ENCODE measurements at regions not wholly inside any gene's neighbourhood (a gene's known extent, or its start where the extent isn't known, plus 50 kb on each side); places are given as distances from the start of the nearest gene placed in this dataset.

DNA sequence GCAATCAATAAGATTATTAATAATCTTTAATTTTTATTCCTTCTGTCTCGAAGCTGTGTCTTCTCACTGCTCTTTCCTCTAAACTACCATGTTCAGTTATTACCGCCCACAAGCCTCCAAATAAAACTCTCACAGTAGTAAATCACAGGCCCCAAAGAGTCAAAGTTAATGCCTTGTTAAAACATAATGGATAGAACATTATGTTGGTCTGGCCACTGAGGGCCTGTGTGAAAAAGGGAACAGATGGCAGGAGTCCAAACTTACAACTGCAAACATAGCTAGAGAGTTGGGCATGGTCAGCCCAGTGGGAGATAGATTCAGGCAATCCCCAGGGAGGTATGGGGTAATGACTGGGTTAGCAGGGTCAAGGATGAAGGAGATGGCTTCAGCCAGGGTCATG is 84.6 kb upstream of the TNIP3 start:
- Mint-ChIP-seq H3K36me3 (ENCODE audit: low read depth) (no peaks in the 10 kb centered on the region), H3K4me3 (no peak overlapping the region), H3K27me3 (ENCODE audit: low read depth) (no peaks in the 10 kb centered on the region), H3K4me1 (no peaks in the 10 kb centered on the region), H3K9me3 (no peaks in the 10 kb centered on the region), H3K27ac (ENCODE audit: unreplicated experiment) (no peak overlapping the region)
- no peak for TF ChIP-seq CTCF (conservative IDR thresholded peaks at IDR 0.05)
- no peak for DNase-seq (ENCODE audit: low read depth, low spot score)

- no peak overlapping the region for H3K27ac Mint-ChIP-seq (ENCODE audit: unreplicated experiment)
- no peaks in the 10 kb centered on the region for H3K9me3 Mint-ChIP-seq
- H3K4me1 Mint-ChIP-seq = no peaks in the 10 kb centered on the region
- no peak for TF ChIP-seq CTCF (conservative IDR thresholded peaks at IDR 0.05)
- no peak for DNase-seq (ENCODE audit: low read depth, low spot score)
- no peaks in the 10 kb centered on the region for H3K36me3 Mint-ChIP-seq (ENCODE audit: low read depth)
- no peak overlapping the region for H3K4me3 Mint-ChIP-seq
- no peaks in the 10 kb centered on the region for H3K27me3 Mint-ChIP-seq (ENCODE audit: low read depth)
Measured at GRCh38 chr4:121246698-121247097, 82.6 kb upstream of the TNIP3 start.

DNA sequence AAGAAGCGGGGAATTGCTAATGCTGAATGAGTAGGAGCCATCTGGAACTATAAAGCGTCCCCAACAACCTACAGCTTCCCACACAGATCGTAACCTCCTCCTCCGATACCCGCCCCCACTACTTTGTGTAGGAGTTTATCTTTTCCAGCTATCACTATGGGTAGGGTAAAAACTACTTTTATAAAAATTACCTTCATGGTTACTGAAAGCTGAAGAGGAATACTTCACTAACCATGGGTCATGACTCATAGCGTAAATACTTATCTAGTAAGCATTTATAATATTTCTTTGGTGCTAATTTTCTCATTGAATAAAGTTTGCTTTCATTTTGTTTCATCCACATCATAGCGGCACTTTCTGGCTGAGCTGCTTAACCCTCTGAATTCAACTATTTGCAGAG is 79.4 kb upstream of the TNIP3 start:
- TF ChIP-seq CTCF (conservative IDR thresholded peaks at IDR 0.05) = no peak
- H3K4me1 Mint-ChIP-seq = no peaks in the 10 kb centered on the region
- no peaks in the 10 kb centered on the region for H3K27me3 Mint-ChIP-seq (ENCODE audit: low read depth)

DNA sequence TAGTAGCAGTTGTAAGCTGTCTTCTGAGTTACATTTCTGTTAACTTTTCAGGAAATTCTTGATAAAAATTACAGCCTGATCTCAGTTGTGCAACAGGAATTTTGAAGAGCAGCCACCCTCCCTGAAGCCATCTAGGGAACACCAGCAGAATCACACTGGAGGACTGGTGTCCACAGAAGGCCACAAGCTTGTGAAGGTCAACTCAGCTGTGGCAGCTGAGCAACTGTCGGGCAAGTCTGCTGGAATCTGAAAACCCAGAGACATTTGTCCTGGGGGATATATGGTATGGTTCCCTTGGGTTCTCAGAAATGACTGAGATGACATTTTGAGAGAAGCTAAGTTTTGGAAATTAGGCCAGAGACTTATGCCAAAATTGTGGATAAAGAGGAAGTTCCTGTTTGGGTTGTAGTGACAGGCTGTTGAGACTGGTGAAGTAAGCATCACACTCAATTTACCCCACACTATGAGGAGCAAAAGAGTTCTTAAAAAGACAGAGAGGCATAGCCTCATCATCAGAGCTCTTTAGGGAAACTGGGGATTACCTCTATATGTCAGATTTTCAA is 78.1 kb upstream of the TNIP3 start:
- no peak overlapping the region for H3K27ac Mint-ChIP-seq (ENCODE audit: unreplicated experiment)
- peaks cover 3% of the 10 kb centered on the region for H3K9me3 Mint-ChIP-seq
- H3K4me3 Mint-ChIP-seq = no peak overlapping the region
- no peaks in the 10 kb centered on the region for H3K4me1 Mint-ChIP-seq
- H3K36me3 Mint-ChIP-seq (ENCODE audit: low read depth) = no peaks in the 10 kb centered on the region
- DNase-seq (ENCODE audit: low read depth, low spot score) = no peak
- H3K27me3 Mint-ChIP-seq (ENCODE audit: low read depth) = no peaks in the 10 kb centered on the region
- TF ChIP-seq CTCF (conservative IDR thresholded peaks at IDR 0.05) = no peak

More for the DNA sequence above, 79.4 kb upstream of the TNIP3 start:
- DNase-seq (ENCODE audit: low read depth, low spot score) = no peak
- H3K4me3 Mint-ChIP-seq = no peak overlapping the region
- no peaks in the 10 kb centered on the region for H3K9me3 Mint-ChIP-seq
- H3K36me3 Mint-ChIP-seq (ENCODE audit: low read depth) = no peaks in the 10 kb centered on the region
- no peak overlapping the region for H3K27ac Mint-ChIP-seq (ENCODE audit: unreplicated experiment)

DNA sequence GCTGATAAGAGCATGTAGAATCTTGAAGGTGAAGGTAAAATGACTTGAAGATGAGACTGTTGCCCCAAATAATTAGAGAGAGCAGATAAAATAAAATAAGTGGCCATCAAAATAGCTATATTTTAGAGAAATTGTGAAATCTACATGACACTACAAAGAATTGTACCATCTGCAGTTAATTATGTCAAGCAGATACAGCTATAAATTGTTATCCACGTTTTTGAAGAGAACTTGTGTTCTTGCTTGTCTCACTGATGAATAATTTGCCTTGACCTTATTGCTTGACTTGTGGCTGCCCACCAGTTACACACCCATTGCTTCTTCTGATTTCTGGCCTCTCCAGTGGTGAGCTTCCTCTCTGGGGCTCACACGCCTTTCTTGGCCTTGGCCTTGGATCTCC is 75.8 kb upstream of the TNIP3 start:
- DNase-seq (ENCODE audit: low read depth, low spot score) = no peak
- Mint-ChIP-seq H3K27me3 (ENCODE audit: low read depth) (no peaks in the 10 kb centered on the region), H3K27ac (ENCODE audit: unreplicated experiment) (no peak overlapping the region), H3K4me3 (no peak overlapping the region), H3K4me1 (no peaks in the 10 kb centered on the region), H3K36me3 (ENCODE audit: low read depth) (no peaks in the 10 kb centered on the region), H3K9me3 (peaks cover 3% of the 10 kb centered on the region)
- no peak for TF ChIP-seq CTCF (conservative IDR thresholded peaks at IDR 0.05)

DNA sequence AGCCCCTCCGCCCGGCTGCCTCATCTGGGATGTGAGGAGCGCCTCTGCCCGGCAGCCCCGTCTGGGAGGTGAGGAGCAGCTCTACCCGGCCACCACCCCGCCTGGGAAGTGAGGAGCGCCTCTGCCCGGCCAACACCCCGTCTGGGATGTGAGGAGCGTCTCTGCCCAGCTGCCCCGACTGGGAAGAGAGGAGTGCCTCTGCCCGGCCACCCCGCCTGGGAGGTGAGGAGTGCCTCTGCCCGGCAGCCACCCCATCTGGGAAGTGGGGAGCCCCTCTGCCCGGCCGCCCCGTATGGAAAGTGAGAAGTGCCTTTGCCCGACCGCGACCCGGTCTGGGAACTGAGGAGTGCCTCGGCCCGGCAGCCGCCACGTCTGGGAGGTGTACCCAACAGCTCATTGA is 74.3 kb upstream of the TNIP3 start:
- DNase-seq (ENCODE audit: low read depth, low spot score) = no peak
- Mint-ChIP-seq H3K4me1 (peaks cover 5% of the 10 kb centered on the region), H3K36me3 (ENCODE audit: low read depth) (no peaks in the 10 kb centered on the region), H3K9me3 (peaks cover 3% of the 10 kb centered on the region), H3K4me3 (no peak overlapping the region), H3K27me3 (ENCODE audit: low read depth) (no peaks in the 10 kb centered on the region), H3K27ac (ENCODE audit: unreplicated experiment) (no peak overlapping the region)
- no peak for TF ChIP-seq CTCF (conservative IDR thresholded peaks at IDR 0.05)
